ENCODE measurements at regions not wholly inside any gene's neighbourhood (a gene's known extent, or its start where the extent isn't known, plus 50 kb on each side); places are given as distances from the start of the nearest gene placed in this dataset.

- Mint-ChIP-seq H3K4me1 (ENCODE audit: low read depth) (no peaks in the 10 kb centered on the region), H3K27me3 (ENCODE audit: low read depth) (no peaks in the 10 kb centered on the region), H3K9me3 (no peaks in the 10 kb centered on the region), H3K4me3 (no peak overlapping the region), H3K27ac (no peak overlapping the region), H3K36me3 (ENCODE audit: low read depth) (no peaks in the 10 kb centered on the region)
- no peak for DNase-seq
- intact Hi-C loops (cut with micrococcal nuclease) = no loop called here
- CTCF ChIA-PET = no interaction called here
These were observed 416.4 kb downstream of the TCERG1L start for GRCh38 chr10:130895161-130895560.

DNA sequence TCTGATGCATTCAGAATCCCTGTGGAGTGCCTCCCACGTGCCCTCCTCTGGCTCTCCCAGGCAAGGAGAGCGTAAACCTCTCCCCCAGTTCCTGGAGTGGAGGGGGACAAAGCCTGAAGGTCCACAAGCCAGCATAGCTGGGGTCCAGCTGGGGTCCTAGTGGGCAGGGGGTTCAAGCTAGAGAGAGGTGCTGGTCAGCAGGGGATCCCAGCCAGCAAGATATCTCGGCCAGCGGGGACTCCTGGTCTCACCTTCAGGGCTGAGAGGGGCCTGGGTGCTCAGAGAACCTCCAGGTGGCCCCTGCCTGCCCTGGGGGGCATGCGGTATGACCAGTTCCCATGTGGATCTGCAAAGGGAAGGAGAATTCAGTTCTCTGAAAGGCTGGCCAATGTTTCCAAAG lies 413.7 kb downstream of the TCERG1L start:
- Mint-ChIP-seq H3K9me3 (no peaks in the 10 kb centered on the region), H3K4me3 (no peak overlapping the region), H3K36me3 (ENCODE audit: low read depth) (no peaks in the 10 kb centered on the region), H3K27me3 (ENCODE audit: low read depth) (no peaks in the 10 kb centered on the region), H3K4me1 (ENCODE audit: low read depth) (no peaks in the 10 kb centered on the region), H3K27ac (no peak overlapping the region)
- DNase-seq = no peak
- intact Hi-C loops (cut with micrococcal nuclease) = no loop called here
- CTCF ChIA-PET = no interaction called here

- H3K36me3 Mint-ChIP-seq (ENCODE audit: low read depth) = no peaks in the 10 kb centered on the region
- no peak overlapping the region for H3K27ac Mint-ChIP-seq
- CTCF ChIA-PET = no interaction called here
- no peaks in the 10 kb centered on the region for H3K9me3 Mint-ChIP-seq
- H3K27me3 Mint-ChIP-seq (ENCODE audit: low read depth) = no peaks in the 10 kb centered on the region
- no peak overlapping the region for H3K4me3 Mint-ChIP-seq
- intact Hi-C loops (cut with micrococcal nuclease) = no loop called here
- no peaks in the 10 kb centered on the region for H3K4me1 Mint-ChIP-seq (ENCODE audit: low read depth)
- DNase-seq = no peak
These were observed 413.1 kb downstream of the TCERG1L start for GRCh38 chr10:130898381-130898780.

GRCh38 chr10:130899856-130900255 lies 411.7 kb downstream of the TCERG1L start:
- intact Hi-C loops (cut with micrococcal nuclease) = no loop called here
- DNase-seq = no peak

GRCh38 chr10:130900441-130901160 lies 410.9 kb downstream of the TCERG1L start:
- Mint-ChIP-seq H3K27me3 (ENCODE audit: low read depth) (no peaks in the 10 kb centered on the region), H3K27ac (no peak overlapping the region), H3K4me3 (no peak overlapping the region), H3K4me1 (ENCODE audit: low read depth) (no peaks in the 10 kb centered on the region), H3K36me3 (ENCODE audit: low read depth) (no peaks in the 10 kb centered on the region), H3K9me3 (no peaks in the 10 kb centered on the region)
- DNase-seq = no peak
- CTCF ChIA-PET = no interaction called here
- intact Hi-C loops (cut with micrococcal nuclease) = no loop called here

More at GRCh38 chr10:130899856-130900255, 411.7 kb downstream of the TCERG1L start:
- CTCF ChIA-PET = no interaction called here
- no peaks in the 10 kb centered on the region for H3K4me1 Mint-ChIP-seq (ENCODE audit: low read depth)
- H3K27ac Mint-ChIP-seq = no peak overlapping the region
- H3K27me3 Mint-ChIP-seq (ENCODE audit: low read depth) = no peaks in the 10 kb centered on the region
- no peak overlapping the region for H3K4me3 Mint-ChIP-seq
- H3K36me3 Mint-ChIP-seq (ENCODE audit: low read depth) = no peaks in the 10 kb centered on the region
- H3K9me3 Mint-ChIP-seq = no peaks in the 10 kb centered on the region

DNA sequence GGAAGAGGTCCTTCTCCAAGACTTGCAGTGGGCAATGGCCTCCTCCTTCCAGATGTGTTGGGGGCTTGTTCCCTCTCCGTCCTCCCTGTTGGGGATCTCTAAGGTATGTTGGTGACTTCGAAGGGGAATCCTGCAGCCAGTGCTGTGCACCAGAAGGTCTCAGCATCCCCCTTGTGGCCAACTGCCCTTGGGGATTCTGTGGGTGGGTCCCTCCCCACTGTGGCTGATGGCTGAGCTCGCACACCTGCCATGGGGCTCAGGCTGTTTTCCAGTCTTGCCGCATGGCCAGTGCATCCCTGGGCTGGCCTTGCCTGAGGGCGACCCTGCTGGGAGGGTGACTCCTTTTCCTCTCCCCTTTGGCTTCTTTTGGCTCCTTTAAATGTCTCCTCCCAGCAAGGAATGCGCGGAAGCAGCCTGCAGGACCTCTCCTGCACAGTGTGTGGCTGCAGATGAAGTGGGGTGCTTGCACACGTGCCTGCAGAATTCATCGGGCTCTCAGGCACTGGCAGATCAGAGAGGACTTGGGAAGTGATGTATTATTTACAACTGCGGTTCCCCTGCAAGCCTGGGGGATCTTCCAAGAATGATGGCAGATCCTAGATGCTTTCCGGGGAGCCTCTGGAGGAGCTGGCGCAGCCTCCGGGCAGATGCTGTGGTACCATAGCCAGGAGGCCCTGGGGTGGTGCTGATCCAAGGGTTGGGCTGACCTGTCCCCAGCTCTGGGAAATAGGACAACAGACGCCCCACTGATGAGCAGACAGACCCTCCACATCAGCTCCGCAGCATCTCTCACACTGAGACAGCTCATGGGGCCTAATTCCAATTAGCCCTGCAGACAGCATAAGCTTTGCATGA lies 410.0 kb downstream of the TCERG1L start:
- CTCF ChIA-PET = no interaction called here
- intact Hi-C loops (cut with micrococcal nuclease) = no loop called here
- Mint-ChIP-seq H3K9me3 (no peaks in the 10 kb centered on the region), H3K27ac (no peak overlapping the region), H3K4me1 (ENCODE audit: low read depth) (no peaks in the 10 kb centered on the region), H3K4me3 (no peak overlapping the region), H3K36me3 (ENCODE audit: low read depth) (no peaks in the 10 kb centered on the region), H3K27me3 (ENCODE audit: low read depth) (no peaks in the 10 kb centered on the region)
- no peak for DNase-seq

DNA sequence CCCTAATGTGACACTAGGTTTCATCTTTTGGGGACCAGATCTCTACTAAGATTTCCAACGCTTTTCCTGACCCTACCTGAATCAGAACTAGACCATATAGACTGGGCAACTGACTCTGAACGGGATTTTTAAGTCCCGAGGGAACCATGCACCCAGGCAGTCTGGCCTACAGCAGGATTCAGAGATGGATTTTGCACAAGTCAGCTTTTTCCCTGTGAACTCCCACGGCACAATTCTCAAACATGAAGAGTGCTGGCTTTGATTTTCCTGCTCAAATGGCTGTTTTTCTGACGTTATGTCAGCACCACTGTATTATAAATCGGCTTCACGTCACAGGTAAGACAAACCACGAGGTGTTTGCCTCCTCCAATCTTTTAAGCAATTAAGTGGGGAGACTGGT lies 409.1 kb downstream of the TCERG1L start:
- intact Hi-C loops (cut with micrococcal nuclease) = no loop called here
- Mint-ChIP-seq H3K4me1 (ENCODE audit: low read depth) (no peaks in the 10 kb centered on the region), H3K27ac (no peak overlapping the region), H3K27me3 (ENCODE audit: low read depth) (no peaks in the 10 kb centered on the region), H3K9me3 (no peaks in the 10 kb centered on the region), H3K36me3 (ENCODE audit: low read depth) (no peaks in the 10 kb centered on the region), H3K4me3 (no peak overlapping the region)
- no peak for DNase-seq
- CTCF ChIA-PET = no interaction called here

- Mint-ChIP-seq H3K4me1 (ENCODE audit: low read depth) (no peaks in the 10 kb centered on the region), H3K36me3 (ENCODE audit: low read depth) (no peaks in the 10 kb centered on the region), H3K9me3 (no peaks in the 10 kb centered on the region), H3K27ac (no peak overlapping the region), H3K27me3 (ENCODE audit: low read depth) (no peaks in the 10 kb centered on the region), H3K4me3 (no peak overlapping the region)
- CTCF ChIA-PET = no interaction called here
- no peak for DNase-seq
- intact Hi-C loops (cut with micrococcal nuclease) = no loop called here
These were observed 408.6 kb downstream of the TCERG1L start for GRCh38 chr10:130902929-130903328.

DNA sequence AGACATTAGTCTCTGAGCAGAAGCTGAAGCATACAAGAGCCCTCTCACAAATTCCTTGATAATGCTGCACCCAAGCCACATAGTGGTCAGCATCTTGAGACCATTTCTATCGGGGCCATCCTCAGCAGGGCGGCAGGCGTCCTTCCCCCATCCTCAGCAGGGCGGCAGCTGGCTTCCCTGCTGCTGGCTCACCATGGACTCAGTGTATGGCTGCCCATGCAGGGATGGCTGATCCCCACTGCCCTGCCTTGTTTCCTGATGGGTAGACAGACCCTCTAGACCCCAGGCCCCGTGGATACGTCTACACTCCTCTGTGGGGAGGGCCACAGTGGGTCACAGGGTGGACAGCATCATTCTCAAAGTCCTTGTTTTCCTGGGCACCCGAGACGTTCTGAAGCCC lies 406.8 kb downstream of the TCERG1L start:
- no peak overlapping the region for H3K4me3 Mint-ChIP-seq
- H3K36me3 Mint-ChIP-seq (ENCODE audit: low read depth) = no peaks in the 10 kb centered on the region
- no peaks in the 10 kb centered on the region for H3K9me3 Mint-ChIP-seq
- no peaks in the 10 kb centered on the region for H3K4me1 Mint-ChIP-seq (ENCODE audit: low read depth)
- intact Hi-C loops (cut with micrococcal nuclease) = no loop called here
- H3K27me3 Mint-ChIP-seq (ENCODE audit: low read depth) = no peaks in the 10 kb centered on the region
- no peak overlapping the region for H3K27ac Mint-ChIP-seq
- CTCF ChIA-PET = no interaction called here
- DNase-seq = no peak

DNA sequence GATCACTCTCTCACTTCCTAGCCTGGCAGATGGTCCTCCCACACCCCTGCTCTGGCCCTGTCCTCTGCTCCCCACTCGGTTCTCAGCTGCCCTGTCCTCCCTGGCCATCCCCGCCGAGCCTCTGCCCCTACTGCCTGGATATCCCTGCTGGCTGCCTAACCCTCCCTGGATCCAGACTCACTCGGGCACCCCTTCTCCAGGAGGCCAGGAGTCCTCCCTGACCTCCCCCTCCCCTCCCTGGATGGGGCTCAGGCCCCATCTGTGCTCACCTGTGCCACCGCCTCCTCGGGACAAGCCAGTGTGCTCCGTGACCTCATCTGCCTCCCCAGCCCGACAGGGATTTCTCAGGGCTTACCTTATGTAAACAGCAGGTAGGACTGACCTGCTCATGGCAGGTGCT lies 406.1 kb downstream of the TCERG1L start:
- no peaks in the 10 kb centered on the region for H3K9me3 Mint-ChIP-seq
- no peaks in the 10 kb centered on the region for H3K36me3 Mint-ChIP-seq (ENCODE audit: low read depth)
- no peaks in the 10 kb centered on the region for H3K27me3 Mint-ChIP-seq (ENCODE audit: low read depth)
- no peaks in the 10 kb centered on the region for H3K4me1 Mint-ChIP-seq (ENCODE audit: low read depth)
- H3K4me3 Mint-ChIP-seq = no peak overlapping the region
- intact Hi-C loops (cut with micrococcal nuclease) = no loop called here
- no peak for DNase-seq
- CTCF ChIA-PET = no interaction called here
- no peak overlapping the region for H3K27ac Mint-ChIP-seq

DNA sequence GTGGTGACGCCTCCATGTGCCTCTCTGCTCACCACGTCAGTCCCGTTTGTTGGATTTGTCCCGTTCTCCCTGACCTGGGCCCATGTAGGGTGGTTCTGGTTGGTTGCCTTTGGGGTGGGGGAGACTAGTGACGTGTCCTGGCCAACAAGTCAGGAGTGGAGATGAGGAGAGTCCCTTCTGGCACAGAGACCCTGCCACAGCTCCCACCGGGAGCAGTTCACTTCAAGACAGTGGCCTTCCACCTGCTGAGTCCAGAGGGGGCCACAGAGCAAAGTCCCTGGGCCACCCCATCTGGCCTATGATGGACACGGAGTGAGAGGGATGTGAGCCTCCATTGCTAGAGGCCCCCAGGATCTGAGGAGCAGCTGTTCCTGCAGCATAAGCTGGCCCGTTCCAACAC lies 405.6 kb downstream of the TCERG1L start:
- H3K4me3 Mint-ChIP-seq = no peak overlapping the region
- CTCF ChIA-PET = no interaction called here
- no peak overlapping the region for H3K27ac Mint-ChIP-seq
- H3K4me1 Mint-ChIP-seq (ENCODE audit: low read depth) = no peaks in the 10 kb centered on the region
- no peaks in the 10 kb centered on the region for H3K27me3 Mint-ChIP-seq (ENCODE audit: low read depth)
- no peaks in the 10 kb centered on the region for H3K9me3 Mint-ChIP-seq
- no peaks in the 10 kb centered on the region for H3K36me3 Mint-ChIP-seq (ENCODE audit: low read depth)
- DNase-seq = no peak
- intact Hi-C loops (cut with micrococcal nuclease) = no loop called here

DNA sequence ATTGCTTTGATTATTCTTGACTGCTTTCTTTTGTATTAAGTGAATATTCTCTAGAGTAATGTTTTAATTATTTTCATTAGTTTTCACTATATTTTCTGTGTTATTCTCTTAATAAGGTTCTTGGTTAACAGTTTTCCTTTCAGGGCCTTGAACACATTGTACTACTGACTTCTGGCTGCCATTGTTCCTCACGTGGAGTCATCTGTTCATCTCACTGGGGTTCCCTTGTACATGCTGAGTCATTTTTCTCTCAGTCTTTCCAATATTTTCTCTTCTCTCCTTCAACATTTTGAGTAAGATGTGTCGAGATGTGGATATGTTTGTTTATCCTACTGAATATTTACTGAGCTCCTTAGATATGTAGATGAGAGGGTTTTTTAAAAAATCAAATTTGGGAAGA lies 400.7 kb downstream of the TCERG1L start:
- Mint-ChIP-seq H3K27ac (no peak overlapping the region), H3K27me3 (ENCODE audit: low read depth) (peaks cover 1% of the 10 kb centered on the region)
- intact Hi-C loops (cut with micrococcal nuclease) = no loop called here

DNA sequence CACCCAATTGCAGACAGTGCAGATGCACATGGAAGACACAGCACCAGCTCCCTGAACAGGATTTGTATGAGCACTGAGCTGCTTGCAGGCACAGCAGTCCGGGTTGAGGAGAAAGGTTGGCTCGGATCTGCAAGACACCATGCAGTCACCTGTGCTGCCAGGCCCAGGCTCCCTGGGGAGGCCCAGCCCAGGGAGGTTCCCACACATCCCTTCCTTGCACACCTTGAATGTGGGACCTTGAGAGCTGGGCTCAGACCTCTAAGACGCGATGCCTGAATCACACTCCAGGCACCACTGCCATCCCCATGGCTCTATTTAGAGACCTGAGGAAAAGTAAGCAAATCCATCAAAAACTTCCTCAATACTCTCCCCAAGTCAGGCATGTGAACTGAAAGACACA lies 397.7 kb downstream of the TCERG1L start:
- DNase-seq = no peak
- CTCF ChIA-PET = interaction anchor here (1.3 kb wide), 1 partner anchor 10 kb away, joined by 3 read pairs; no protein-coding TSS in a partner anchor

More for the DNA sequence above, 400.7 kb downstream of the TCERG1L start:
- Mint-ChIP-seq H3K4me1 (ENCODE audit: low read depth) (no peaks in the 10 kb centered on the region), H3K36me3 (ENCODE audit: low read depth) (no peaks in the 10 kb centered on the region), H3K9me3 (no peaks in the 10 kb centered on the region), H3K4me3 (no peak overlapping the region)
- CTCF ChIA-PET = no interaction called here
- DNase-seq = no peak

More for the DNA sequence above, 397.7 kb downstream of the TCERG1L start:
- Mint-ChIP-seq H3K27ac (no peak overlapping the region), H3K4me1 (ENCODE audit: low read depth) (no peaks in the 10 kb centered on the region), H3K9me3 (no peaks in the 10 kb centered on the region), H3K27me3 (ENCODE audit: low read depth) (peaks cover 1% of the 10 kb centered on the region), H3K4me3 (no peak overlapping the region), H3K36me3 (ENCODE audit: low read depth) (no peaks in the 10 kb centered on the region)
- intact Hi-C loops (cut with micrococcal nuclease) = no loop called here
